Astrocyte of the cerebellum (primary cell): ENCODE measurements at regions not wholly inside any gene's neighbourhood (a gene's known extent, or its start where the extent isn't known, plus 50 kb on each side); places are given as distances from the start of the nearest gene placed in this dataset.

Source experiments
- DNase-seq: peaks from one replicate; pipeline ENCODE4 v3.0.0-alpha.2; 2011; ENCODE audit warnings: low read depth
- H3K4me3 ChIP-seq: 2 replicates; pipeline ENCODE4 v1.5.1; 2011; ENCODE audit warnings: mild to moderate bottlenecking, low read depth, low read length, moderate library complexity
- CTCF ChIP-seq: IDR thresholded peaks from 2 replicates; pipeline ENCODE4 v1.5.1; 2012; ENCODE audit warnings: low read length, low read depth, moderate library complexity, mild to moderate bottlenecking; ENCODE audit errors: missing control alignments
- in situ Hi-C: cut with HindIII; loops from 2 replicates; pipeline ENCODE4 v1.10.0; 2017; ENCODE audit warnings: low sequenced_read_pairs

GRCh38 chr16:64440005-64440404 lies 681.9 kb downstream of the CDH11 start:
- no peak overlapping the region for H3K4me3 ChIP-seq
- no peak for DNase-seq
- TF ChIP-seq CTCF = no peak
- in situ Hi-C loops = no loop called here

GRCh38 chr16:64437706-64438324 lies 684.0 kb downstream of the CDH11 start:
- in situ Hi-C loops = no loop called here
- no peak for DNase-seq
- no peak overlapping the region for H3K4me3 ChIP-seq
- no peak for TF ChIP-seq CTCF

GRCh38 chr16:64434526-64435069 lies 687.3 kb downstream of the CDH11 start:
- DNase-seq = no peak
- TF ChIP-seq CTCF = no peak
- no peak overlapping the region for H3K4me3 ChIP-seq
- in situ Hi-C loops = no loop called here

GRCh38 chr16:64428463-64429113 lies 693.3 kb downstream of the CDH11 start:
- DNase-seq = no peak
- TF ChIP-seq CTCF = no peak
- in situ Hi-C loops = no loop called here
- H3K4me3 ChIP-seq = no peak overlapping the region

GRCh38 chr16:64426131-64426666 lies 695.7 kb downstream of the CDH11 start:
- H3K4me3 ChIP-seq = no peak overlapping the region
- no peak for DNase-seq
- TF ChIP-seq CTCF = no peak
- in situ Hi-C loops = no loop called here

GRCh38 chr16:64425381-64425780 lies 696.5 kb downstream of the CDH11 start:
- no peak for DNase-seq
- in situ Hi-C loops = no loop called here
- TF ChIP-seq CTCF = no peak
- H3K4me3 ChIP-seq = no peak overlapping the region
